CD4-positive, alpha-beta T cell (primary cell): ENCODE measurements at regions not wholly inside any gene's neighbourhood (a gene's known extent, or its start where the extent isn't known, plus 50 kb on each side); places are given as distances from the start of the nearest gene placed in this dataset.

ENCODE experiments used
- ATAC-seq: fragments of 200-7000 bp; cut with Tn5 transposase; one replicate; pipeline ENCODE4 v1.10.0; 2022; ENCODE audit warnings: mild to moderate bottlenecking; ENCODE audit not compliant: poor library complexity
- CTCF ChIA-PET: fragments of 350-600 bp; sonication (Branson Sonifier 250); formaldehyde crosslinking; loops from one replicate; lab custom pipeline; 2021; ENCODE audit warnings: antibody characterized with exemption, inconsistent platforms; lab: Charles Lee
- POLR2A ChIA-PET: fragments of 350-600 bp; sonication (Branson Sonifier 250); formaldehyde crosslinking; loops from one replicate; lab custom pipeline; 2021; ENCODE audit warnings: antibody characterized with exemption, inconsistent platforms; lab: Charles Lee
- DNase-seq, 14 experiments: peaks; one replicate each; pipeline ENCODE4 v3.0.0-alpha.2; 2013 to 2020; ENCODE audit warnings: mixed read lengths in 2 of 14
- H3K27ac ChIP-seq, 2 donors: one replicate each; pipeline versions ENCODE4 v1.5.1 to v1.7.0; 2013; ENCODE audit warnings: low read length in 2 of 2, low read depth in 1 of 2, mild to moderate bottlenecking in 1 of 2
- H3K27me3 ChIP-seq, 2 experiments: 1 replicate in 1 of 2; 2 replicates in 1 of 2; pipeline versions ENCODE4 v1.6.1 to v1.7.0; 2013; ENCODE audit warnings: low read length in 2 of 2, control low read depth in 1 of 2, mild to moderate bottlenecking in 1 of 2, moderate library complexity in 1 of 2; ENCODE audit not compliant: insufficient read depth in 2 of 2, control insufficient read depth in 1 of 2
- H3K36me3 ChIP-seq: one replicate; pipeline ENCODE4 v1.6.1; 2013; ENCODE audit warnings: low read length, control low read depth; ENCODE audit not compliant: insufficient read depth
- H3K4me1 ChIP-seq: one replicate; pipeline ENCODE4 v1.6.1; 2013; ENCODE audit warnings: low read length, control low read depth; ENCODE audit not compliant: insufficient read depth
- H3K4me3 ChIP-seq: one replicate; pipeline ENCODE4 v1.5.1; 2013; ENCODE audit warnings: mild to moderate bottlenecking, low read length, moderate library complexity
- H3K9me3 ChIP-seq, 2 experiments: 1 replicate in 1 of 2; 2 replicates in 1 of 2; pipeline versions ENCODE4 v1.6.1 to v1.7.0; 2013; ENCODE audit warnings: low read length in 2 of 2, mild to moderate bottlenecking in 2 of 2, control low read depth in 1 of 2, moderate library complexity in 1 of 2; ENCODE audit not compliant: control insufficient read depth in 1 of 2, insufficient read depth in 1 of 2
- H3K27ac Mint-ChIP-seq: one replicate; pipeline ENCODE4 v1.8.0; 2020; ENCODE audit warnings: mixed read lengths
- H3K27me3 Mint-ChIP-seq: one replicate; pipeline ENCODE4 v1.8.0; 2021; ENCODE audit warnings: mixed read lengths
- H3K36me3 Mint-ChIP-seq: one replicate; pipeline ENCODE4 v1.8.0; 2021; ENCODE audit warnings: low read depth, mixed read lengths
- H3K4me1 Mint-ChIP-seq: one replicate; pipeline ENCODE4 v1.8.0; 2021; ENCODE audit warnings: low read depth, mixed read lengths
- H3K4me3 Mint-ChIP-seq: one replicate; pipeline ENCODE4 v1.8.0; 2020; ENCODE audit warnings: mild to moderate bottlenecking, mixed read lengths
- H3K9me3 Mint-ChIP-seq: one replicate; pipeline ENCODE4 v1.8.0; 2020; ENCODE audit warnings: mixed read lengths
- intact Hi-C, 2 experiments: fragments of 100-400 bp; cut with DNase I in 1 of 2; cut with micrococcal nuclease in 1 of 2; formaldehyde crosslinking; loops; one replicate each; pipeline versions ENCODE4 v1.15.1 to v1.9.0; 2023 to 2025; cut with DNase I, micrococcal nuclease
- TF ChIP-seq, protein P1 (sequence below): fragments of 200-600 bp; IDR thresholded peaks from one replicate; pipeline ENCODE4 v1.8.0; 2022; ENCODE audit warnings: antibody characterized with exemption, mild to moderate bottlenecking

DNA sequence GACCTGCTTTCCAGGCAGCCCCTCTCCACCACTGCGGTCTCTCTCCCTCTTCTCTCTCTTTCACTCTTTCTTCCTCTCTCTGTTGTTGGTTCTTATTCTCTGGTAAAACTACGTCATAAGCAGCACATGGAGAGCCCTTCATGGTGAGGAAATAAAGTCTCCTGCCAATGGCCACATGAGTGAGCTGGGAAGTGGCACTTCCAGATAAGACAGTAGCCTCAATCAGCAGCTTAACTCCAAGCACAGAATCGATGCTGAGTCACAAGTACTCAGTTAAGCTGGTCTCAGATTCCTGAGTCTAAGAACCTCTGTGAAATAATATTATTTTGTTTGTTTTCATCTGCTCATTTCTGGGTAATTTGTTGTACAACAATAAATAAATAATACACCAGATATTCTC lies 500.1 kb downstream of the GABRG2 start:
- intact Hi-C loops = no loop called here
- no peaks in the 10 kb centered on the region for H3K9me3 Mint-ChIP-seq
- DNase-seq (no peak), ATAC-seq (no peak)
- ChIA-PET POLR2A (no interaction called here), CTCF (no interaction called here)
- no peaks in the 10 kb centered on the region for H3K36me3 Mint-ChIP-seq
- H3K36me3 ChIP-seq = no peaks in the 10 kb centered on the region
- no peaks in the 10 kb centered on the region for H3K27me3 Mint-ChIP-seq
- peaks cover 0 to 2% of the 10 kb centered on the region in 2 experiments for H3K9me3 ChIP-seq
- H3K4me1 Mint-ChIP-seq = no peaks in the 10 kb centered on the region
- TF ChIP-seq, protein P1, sequence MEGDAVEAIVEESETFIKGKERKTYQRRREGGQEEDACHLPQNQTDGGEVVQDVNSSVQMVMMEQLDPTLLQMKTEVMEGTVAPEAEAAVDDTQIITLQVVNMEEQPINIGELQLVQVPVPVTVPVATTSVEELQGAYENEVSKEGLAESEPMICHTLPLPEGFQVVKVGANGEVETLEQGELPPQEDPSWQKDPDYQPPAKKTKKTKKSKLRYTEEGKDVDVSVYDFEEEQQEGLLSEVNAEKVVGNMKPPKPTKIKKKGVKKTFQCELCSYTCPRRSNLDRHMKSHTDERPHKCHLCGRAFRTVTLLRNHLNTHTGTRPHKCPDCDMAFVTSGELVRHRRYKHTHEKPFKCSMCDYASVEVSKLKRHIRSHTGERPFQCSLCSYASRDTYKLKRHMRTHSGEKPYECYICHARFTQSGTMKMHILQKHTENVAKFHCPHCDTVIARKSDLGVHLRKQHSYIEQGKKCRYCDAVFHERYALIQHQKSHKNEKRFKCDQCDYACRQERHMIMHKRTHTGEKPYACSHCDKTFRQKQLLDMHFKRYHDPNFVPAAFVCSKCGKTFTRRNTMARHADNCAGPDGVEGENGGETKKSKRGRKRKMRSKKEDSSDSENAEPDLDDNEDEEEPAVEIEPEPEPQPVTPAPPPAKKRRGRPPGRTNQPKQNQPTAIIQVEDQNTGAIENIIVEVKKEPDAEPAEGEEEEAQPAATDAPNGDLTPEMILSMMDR = no peak
- no peak overlapping the region for H3K27ac ChIP-seq
- no peak overlapping the region for H3K4me3 Mint-ChIP-seq
- H3K27ac Mint-ChIP-seq = no peak overlapping the region
- no peaks in the 10 kb centered on the region for H3K27me3 ChIP-seq
- no peak overlapping the region for H3K4me3 ChIP-seq
- no peaks in the 10 kb centered on the region for H3K4me1 ChIP-seq

DNA sequence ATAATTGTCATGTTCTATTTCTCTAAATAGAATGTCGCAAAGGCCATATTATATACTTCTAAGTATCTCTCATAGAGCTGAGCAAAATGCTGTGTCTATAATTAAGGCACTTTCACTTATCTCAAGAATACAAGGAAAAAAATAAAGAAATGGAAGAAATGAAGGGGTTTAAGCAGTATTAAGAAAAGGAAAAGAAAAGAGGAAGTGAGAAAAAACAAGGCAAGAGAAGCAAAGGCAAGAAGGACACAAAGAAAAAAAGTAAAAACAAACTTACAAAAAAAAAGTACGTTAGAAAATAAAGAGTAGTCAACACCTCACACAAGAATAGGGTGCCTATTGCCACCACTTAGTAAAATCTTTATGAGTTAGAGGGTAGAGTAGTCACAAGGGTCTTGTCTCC lies 506.2 kb downstream of the GABRG2 start:
- Histone ChIP-seq H3K9me3 (peaks cover 0 to 5% of the 10 kb centered on the region in 2 experiments), H3K27ac (no peak overlapping the region), H3K4me1 (no peaks in the 10 kb centered on the region), H3K27me3 (no peaks in the 10 kb centered on the region), H3K4me3 (no peak overlapping the region), H3K36me3 (no peaks in the 10 kb centered on the region)
- DNase-seq (no peak), ATAC-seq (no peak)
- TF ChIP-seq, protein P1 = no peak
- Mint-ChIP-seq H3K4me1 (no peaks in the 10 kb centered on the region), H3K36me3 (no peaks in the 10 kb centered on the region), H3K4me3 (no peak overlapping the region), H3K27me3 (no peaks in the 10 kb centered on the region), H3K9me3 (no peaks in the 10 kb centered on the region), H3K27ac (no peak overlapping the region)
- ChIA-PET CTCF (no interaction called here), POLR2A (no interaction called here)
- intact Hi-C loops = no loop called here

DNA sequence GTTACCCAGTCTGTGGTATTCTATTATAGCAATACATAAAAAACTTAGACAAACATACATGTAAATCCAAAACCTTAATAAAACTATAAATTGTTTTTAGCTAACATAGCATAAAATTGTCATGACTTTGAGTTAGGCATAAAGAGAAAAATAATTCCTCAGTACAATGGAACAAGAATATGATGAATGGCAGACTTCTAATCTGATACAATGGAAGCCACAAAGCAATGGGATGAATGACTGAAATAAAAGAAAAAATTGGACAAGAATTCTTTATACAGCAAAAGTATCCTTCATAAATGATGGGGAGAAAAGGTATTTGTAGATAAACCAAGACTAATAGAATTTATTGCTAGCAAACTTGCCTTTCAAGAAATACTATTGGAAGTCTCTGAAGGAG lies 524.2 kb downstream of the GABRG2 start:
- no peak for ATAC-seq

More for the DNA sequence above, 524.2 kb downstream of the GABRG2 start:
- H3K4me3 ChIP-seq = no peak overlapping the region
- no peak overlapping the region for H3K27ac ChIP-seq
- Mint-ChIP-seq H3K36me3 (no peaks in the 10 kb centered on the region), H3K27ac (no peak overlapping the region), H3K27me3 (no peaks in the 10 kb centered on the region), H3K9me3 (no peaks in the 10 kb centered on the region), H3K4me3 (no peak overlapping the region), H3K4me1 (no peaks in the 10 kb centered on the region)
- ChIA-PET POLR2A (no interaction called here), CTCF (no interaction called here)
- intact Hi-C loops = no loop called here
- TF ChIP-seq, protein P1 = no peak
- H3K36me3 ChIP-seq = no peaks in the 10 kb centered on the region
- no peak for DNase-seq
- no peaks in the 10 kb centered on the region for H3K4me1 ChIP-seq
- no peaks in the 10 kb centered on the region for H3K27me3 ChIP-seq
- H3K9me3 ChIP-seq = peaks cover 0 to 1% of the 10 kb centered on the region in 2 experiments
